Left cardiac atrium (tissue), 4 donors: ENCODE measurements at regions not wholly inside any gene's neighbourhood (a gene's known extent, or its start where the extent isn't known, plus 50 kb on each side); places are given as distances from the start of the nearest gene placed in this dataset.

Experiments used
- ATAC-seq, 2 donors: fragments of 200-7000 bp; cut with Tn5 transposase; one replicate each; pipeline ENCODE4 v1.9.1; 2020; ENCODE audit warnings: mild to moderate bottlenecking in 2 of 2, moderate library complexity in 2 of 2
- DNase-seq: peaks from one replicate; pipeline ENCODE4 v3.0.0-alpha.2; 2020
- intact Hi-C, 2 donors: fragments of 100-400 bp; cut with DNase I; formaldehyde crosslinking; loops; one replicate each; pipeline versions ENCODE4 v1.14.1 to v1.15.1; 2022 to 2023
- donor health status: DM: no; HTN: yes; CAD: no.
- donor health status: DM: no; HTN: yes; CAD: no; lungs with severe emphysema.
- donor health status: DM: yes; HTN: yes; CAD: no.
- donor health status: Dilated cardiomyopathy.

DNA sequence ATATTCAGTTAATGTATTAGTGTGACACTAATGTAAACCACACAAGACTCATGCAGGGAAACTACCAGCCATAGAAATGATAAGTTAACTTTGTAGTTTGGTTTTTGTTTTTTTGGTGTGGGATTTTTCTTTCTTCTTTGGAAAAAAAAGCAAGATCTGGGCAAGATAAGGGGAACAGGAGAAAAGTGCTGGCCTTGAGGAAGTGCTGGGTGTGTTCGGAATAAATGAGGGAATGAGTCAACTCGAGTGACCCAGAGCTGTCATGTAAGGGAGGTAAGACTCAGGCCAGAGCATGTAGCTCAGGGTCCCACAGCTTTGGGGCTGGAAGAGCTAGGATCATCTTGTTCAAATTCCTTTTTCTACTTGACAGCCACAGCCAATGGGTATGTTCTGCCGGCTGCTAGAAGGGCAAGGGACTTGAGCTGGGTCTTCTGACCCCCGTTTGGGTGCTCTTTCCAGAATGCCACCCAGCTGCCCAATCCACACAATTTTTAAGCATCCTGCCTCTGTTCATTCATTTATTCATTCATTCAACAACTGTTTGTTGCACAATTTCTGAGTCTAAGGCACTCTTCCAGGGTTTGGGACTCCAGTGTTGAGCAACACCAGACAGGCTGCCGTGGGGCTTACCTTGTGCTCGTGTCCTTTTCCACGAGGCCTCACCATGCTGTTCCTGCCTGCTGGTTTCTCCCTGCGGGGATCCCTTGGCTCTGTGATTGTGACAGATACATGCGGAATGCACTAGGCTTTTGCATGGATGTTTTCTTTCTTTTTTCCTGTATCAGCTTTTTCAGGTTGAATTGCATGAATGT lies 54.5 kb downstream of the CLDN34 start:
- intact Hi-C loops: no loop called here
- DNase-seq (no peak), ATAC-seq (peak in 1 of 2 donors; percentile 38)

DNA sequence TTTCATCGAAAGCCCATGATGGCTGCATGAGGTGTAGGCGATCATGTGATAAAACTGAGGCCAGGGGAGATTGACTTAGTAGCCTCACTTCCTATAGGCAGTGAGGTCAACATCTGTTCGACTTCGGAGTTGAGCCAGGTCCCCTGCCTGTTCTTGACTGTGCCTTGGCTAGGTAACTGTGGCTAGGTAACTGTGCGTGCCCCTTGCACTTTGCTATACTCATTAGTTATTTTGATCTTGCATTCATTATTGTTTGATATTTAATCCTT lies 55.0 kb downstream of the CLDN34 start:
- intact Hi-C loops: no loop called here
- ATAC-seq (no peak), DNase-seq (no peak)

DNA sequence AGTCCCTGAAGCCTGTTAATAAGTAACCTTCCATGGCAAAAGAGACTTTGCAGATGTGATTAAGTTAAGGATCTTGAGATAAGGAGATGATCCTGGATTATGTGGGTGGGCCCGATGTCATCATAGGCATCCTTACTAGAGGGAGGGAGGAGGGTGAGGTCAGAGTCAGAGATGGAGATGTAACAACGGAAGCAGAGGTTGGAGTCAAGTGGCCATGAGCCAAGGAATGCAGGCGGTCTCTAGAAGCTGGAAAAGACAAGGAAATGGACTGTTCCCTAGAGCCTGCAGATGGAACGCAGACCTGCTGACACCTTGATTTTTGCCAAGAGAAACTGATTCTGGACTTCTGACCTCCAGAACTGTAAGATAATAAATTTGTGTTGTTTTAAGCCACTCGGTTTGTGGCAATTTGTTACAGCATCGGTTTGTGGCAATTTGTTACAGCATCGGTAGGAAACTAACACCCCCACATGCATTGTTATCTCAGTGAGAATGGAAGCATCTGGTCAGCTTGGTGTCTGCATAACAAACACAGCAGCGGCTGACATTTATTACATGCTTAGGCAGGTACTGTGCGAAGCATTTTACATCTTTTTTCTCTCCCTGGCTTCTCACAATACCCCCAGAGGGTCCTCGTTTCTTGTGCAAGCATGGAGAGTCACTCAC lies 55.6 kb downstream of the CLDN34 start:
- peak; percentile 43 to 71 for ATAC-seq
- DNase-seq: peak; percentile 66
- intact Hi-C loops: no loop called here

DNA sequence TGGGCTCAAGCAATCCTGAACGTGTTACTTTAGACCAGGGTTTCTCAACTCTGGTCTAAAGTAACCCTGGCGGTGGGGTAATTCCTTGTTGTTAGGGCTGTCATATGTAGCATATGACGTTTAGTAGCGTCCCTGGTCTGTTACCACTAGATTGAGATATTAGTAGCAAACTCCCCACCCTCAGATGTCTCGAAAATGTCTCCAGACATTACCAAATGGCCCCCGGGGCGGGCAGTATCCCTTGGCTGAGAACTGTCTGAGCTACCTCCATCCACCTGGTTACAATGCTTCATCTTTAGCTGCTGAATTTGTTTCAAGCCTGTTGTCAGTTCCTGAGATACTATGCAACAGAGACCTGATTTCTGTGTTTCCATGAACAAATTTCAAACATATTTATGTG lies 56.7 kb downstream of the CLDN34 start:
- intact Hi-C loops: no loop called here
- no peak for DNase-seq
- ATAC-seq: no peak

DNA sequence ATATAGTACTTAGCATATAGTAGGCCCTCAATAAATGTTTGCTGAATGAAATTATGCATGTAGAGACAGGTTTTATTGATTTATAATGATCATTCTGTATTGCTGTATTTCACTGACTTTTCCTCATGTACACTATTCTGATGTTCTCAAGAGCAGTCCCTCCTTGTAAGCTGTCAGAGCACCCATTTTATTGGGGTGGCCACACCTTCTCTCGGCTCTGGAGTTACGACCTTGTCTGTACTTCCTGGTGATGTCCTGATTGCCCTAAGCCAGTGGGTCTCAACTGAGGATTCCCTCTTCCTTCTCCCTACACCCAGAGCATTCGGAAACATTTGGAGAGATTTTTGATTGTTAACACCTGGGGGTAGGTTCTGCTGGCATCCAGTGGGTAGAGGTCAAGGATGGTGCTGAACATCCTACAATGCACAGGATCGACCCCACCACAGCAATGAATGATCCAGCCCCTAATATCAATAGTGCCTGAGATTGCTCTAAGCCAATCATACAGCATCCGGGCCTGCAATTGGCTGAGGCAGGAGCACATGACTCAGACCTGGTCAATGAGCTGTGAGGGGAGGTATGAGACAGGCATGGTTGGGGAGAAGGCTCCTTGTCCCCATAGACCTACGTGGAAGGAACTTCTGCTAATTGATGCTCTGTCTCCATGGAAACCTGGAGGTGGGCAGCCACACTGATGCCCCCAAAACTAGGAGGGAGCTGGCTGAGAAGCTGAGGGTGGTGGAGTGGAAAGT lies 58.8 kb downstream of the CLDN34 start:
- ATAC-seq (no peak), DNase-seq (no peak)
- intact Hi-C loops: no loop called here

DNA sequence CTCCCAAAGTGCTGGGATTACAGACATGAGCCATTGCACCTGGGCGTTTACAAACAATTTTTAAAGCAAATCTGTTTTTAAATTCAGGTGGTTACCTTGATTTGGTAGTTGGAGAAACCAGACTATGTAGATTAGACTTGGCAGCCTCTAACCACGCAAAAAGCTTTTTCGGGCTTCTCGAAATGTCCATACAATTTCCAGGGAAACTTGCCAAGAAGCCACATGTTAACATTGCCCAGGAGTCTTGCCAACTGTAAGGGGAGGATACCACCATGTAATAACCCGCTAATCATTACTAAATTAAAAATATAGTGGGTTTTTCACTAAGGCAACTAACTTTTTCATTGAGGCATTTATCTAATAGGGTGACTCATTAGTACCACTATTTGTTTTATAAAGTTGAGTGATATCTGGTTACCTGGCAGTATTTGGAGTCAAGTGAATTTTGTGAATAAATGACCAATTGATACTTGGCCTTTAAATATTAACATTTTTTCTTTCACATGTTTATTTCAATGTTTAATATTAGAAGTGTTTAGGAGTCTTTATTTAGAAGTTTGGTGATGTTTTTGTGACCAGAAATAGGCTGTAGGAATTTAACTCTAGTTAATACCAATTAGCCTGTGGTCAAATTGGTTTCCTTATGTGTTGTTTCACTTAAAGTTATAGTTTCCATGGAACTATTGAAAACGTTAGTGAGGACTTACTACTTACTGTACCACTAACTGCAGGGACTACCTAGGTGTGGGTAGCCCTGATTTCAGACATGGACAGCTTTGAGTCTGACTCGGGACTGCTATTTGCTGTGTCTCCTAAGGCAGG lies 61.3 kb downstream of the CLDN34 start:
- DNase-seq (no peak), ATAC-seq (no peak)
- intact Hi-C loops: no loop called here

DNA sequence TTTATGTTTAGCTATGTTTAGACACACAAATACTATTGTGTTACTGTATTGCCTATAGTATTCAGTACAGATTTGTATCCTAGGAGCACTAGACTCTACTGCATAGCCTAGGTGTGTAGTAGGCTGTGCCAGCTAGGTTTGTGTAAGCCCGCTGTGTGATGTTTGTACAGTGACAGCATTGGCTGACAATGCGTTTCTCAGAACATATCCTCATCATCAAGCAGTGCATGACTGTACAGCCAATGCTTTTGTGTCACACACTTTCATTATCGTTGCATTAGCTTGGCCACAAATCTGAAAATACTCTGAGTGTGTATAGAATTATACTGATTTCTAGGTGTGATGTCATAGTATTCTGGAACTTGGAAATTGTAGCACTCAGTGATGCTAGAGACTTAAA lies 63.4 kb downstream of the CLDN34 start:
- DNase-seq (no peak), ATAC-seq (no peak)
- intact Hi-C loops: no loop called here

DNA sequence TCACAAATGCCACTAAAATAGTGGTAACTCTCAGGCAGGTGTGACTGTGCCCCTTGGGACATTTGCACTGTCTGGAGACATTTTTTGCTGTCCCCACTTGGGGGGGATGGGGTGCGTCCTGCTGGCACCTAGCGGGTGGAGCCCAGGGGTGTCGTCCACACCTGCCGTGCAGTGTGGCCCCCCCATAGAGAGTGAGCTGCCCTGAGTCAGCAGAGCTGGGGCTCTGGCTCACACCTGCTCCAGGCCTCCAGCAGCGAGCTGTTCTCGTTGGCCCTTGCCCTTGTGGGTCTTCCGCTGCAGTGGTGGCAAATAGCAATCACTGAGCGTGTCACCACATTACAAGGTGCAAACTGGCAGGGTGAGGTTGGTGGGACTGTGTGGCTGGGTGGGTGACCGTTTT lies 64.6 kb downstream of the CLDN34 start:
- intact Hi-C loops: no loop called here
- no peak for ATAC-seq

DNA sequence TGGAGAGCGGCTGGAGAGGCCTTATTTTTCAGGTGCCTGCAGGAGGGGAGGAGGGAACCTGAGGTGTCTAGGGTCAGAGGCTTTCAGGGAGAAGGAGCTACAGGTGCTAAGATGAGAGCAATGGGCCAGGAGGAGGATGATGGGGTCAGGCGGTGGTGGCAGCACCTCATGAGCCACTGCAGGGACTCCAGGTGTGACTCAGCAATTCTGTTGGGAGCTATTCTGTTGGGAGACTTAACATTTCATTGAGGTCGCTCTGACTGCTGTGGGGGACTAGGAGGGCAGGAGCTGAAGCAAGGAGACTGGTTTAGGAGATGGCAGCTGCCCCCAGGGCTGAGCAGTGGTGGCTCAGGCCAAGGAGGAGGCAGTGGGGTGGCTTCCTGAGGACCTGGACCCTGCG lies 65.0 kb downstream of the CLDN34 start:
- DNase-seq: no peak
- ATAC-seq: no peak
- intact Hi-C loops: no loop called here

More for the DNA sequence above, 64.6 kb downstream of the CLDN34 start:
- DNase-seq: no peak

DNA sequence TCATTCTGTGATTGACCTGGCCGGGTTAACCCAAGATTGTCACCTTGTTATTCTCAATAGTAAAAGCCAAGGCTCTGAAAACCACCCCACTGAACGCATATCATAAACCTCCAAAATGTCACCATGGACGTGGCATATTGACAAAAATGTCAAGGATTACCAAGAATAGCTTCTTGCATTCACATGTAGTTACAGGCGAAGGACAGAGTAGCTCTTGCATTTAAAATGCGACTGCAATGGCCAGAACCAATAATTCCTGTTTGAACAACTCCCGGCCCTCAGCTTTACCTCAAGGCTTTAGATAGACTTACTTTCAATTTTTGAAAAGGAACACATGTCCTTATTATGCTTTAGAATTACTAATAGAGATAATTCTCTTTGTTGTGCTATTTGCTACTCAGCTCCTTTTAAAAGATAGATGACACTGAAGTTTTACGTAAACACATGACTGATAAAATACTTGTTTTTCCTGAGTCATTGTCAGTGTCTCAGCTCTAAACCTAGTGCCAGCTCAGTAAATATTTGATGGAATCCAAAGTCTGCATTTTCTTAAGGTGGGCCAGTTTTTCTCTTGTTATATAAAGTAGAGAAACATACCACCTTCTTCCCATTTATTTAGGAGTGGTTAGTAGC lies 66.3 kb downstream of the CLDN34 start:
- intact Hi-C loops: no loop called here
- ATAC-seq (peak in 1 of 2 donors; percentile 15), DNase-seq (no peak)

DNA sequence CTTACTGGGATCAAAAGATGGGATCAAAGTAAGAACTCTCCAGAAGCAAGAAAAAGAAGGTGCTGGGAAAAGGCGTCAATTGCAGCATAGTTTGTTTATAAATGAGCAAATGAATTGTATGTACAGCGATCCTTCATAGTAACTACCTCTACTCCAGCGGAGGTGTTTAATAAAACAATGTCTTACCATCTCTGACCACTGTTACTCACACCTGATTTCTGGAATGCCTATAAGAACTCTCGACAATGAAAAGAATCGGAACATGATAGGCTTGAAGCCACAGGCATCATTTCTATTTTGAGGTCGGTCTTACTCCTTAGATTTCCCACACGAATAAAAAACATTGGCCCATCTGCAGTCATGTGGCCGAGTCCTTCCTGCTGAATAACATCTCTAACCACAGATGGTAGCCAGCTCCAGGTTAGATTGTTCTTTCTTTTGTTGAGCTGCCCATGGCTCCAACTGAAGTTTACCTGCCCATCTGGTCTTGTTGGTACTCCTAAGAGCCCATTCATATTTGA lies 67.6 kb downstream of the CLDN34 start:
- intact Hi-C loops: no loop called here
- ATAC-seq (no peak), DNase-seq (no peak)

DNA sequence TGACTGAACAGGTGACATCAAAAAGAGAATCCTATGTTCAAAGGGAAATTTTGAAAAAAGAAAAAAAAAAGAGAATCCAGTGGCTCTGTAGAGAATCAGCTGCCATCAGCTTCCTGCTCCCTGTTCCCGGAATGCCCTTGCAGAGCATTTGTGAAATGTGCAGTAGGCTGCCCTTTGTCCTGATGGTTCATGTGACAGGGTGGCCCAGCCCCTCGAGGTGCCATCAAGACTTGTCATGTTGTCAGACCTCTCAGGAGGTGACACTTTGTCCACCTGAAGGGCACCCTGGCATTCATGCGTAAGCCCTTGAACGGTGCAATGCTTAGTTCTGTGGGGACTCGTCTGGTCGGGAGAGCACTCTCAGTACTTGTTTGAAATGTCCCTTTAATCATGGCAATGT lies 71.4 kb downstream of the CLDN34 start:
- intact Hi-C loops: no loop called here
- no peak for DNase-seq
- ATAC-seq: no peak

DNA sequence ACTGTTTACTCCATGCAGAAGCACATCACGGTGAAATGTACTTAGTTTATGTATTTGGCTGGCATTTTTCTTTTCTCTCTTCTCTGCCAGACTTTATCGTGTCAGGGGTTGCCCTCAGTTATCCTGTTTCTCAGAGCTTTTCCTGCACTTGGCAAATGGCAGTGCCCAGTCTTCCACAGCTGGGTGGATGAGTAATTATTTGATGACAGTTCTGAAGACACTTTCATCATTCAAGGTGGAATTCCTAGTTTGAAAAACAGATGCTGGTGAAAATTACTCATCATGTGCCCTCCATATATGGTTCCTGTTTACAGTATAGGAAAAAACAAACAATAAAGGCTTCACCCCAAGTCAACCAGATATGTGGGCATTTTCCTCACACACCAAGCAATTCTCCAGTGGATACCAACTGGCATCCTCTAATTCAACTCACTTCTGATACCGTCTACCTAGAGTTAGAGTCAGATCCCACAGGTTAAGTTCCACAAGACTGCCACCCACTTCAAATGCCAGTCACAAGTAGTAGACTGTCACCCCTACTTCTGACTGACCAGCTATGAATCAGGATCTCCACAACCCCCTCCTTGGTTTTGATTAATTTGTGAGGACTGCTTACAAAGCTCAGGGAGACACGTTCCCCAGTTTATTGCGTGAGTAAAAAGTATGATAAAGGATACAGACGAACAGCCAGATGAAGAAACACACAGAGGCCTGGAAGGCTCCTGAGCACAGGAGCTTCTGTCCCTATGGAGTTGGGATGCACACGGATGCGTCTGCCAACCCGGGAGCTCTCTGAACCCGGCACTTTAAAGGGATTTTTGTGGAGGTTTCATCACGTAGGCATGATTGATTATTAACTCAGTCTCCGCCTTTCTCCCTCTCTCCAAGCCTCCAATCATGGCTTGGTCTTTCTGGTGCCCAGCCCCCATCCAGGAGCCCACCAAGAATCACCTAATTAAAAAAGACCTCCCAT lies 72.9 kb downstream of the CLDN34 start:
- peak in 1 of 2 donors; percentile 75 for ATAC-seq
- DNase-seq: no peak
- intact Hi-C loops: no loop called here

DNA sequence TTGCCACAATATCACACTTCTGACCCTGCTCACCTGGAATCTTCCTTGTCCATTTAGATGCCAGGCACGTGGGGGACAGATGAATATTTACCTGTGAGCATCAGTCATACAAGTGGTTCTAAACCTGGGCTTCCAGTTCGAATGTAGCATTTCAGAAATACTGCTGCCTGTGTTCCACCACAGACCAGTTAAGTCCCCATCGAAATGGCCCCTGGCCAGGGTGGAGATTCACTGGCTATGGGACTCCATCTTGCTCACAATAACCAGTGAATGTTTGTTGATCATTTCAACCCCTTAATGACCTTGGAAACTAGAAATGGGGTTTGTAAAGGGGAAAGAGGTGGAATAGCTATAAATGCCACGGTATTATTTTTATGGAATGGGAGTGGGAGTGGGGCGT lies 73.8 kb downstream of the CLDN34 start:
- intact Hi-C loops: no loop called here
- ATAC-seq (no peak), DNase-seq (no peak)

DNA sequence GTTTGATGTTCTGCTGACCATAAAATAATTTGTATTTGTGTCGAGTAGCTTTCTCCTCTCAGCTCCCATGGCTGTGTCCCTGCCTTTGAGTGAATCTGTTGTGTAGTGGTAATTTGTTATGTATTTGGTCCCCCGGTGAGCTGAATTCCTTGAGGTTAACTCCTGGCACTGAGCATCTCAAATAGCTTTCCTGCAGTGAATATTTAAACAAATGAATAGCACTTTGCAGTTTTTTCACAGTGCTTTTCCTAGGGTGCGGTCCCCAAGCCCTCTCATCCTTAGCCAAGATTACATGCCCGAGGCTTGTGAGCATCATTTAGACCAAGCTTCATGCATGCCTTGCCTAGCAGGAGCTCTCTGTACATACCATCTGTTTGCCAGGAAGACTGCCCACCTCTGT lies 74.2 kb downstream of the CLDN34 start:
- DNase-seq (no peak), ATAC-seq (no peak)
- intact Hi-C loops: no loop called here

DNA sequence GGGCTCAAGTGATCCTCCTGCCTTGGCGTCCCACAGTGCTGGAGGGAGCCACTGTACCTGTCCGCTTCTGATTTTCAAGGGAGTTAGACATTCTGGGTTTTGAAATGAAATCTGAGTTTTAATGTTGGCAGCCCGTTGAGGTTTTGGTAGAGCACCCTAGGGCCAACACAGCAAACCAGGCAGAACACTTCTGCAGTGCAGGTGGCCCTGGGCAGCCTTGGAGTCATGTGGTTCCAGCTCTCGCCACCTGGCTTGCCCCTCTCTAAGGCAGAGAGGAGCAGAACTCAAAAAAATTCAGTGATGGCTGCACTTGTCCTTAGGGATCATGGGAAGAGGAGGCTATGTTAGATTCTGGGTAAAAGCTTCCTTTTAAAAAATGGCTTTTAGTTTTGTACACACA lies 74.9 kb downstream of the CLDN34 start:
- intact Hi-C loops: no loop called here
- no peak for ATAC-seq
- DNase-seq: no peak

DNA sequence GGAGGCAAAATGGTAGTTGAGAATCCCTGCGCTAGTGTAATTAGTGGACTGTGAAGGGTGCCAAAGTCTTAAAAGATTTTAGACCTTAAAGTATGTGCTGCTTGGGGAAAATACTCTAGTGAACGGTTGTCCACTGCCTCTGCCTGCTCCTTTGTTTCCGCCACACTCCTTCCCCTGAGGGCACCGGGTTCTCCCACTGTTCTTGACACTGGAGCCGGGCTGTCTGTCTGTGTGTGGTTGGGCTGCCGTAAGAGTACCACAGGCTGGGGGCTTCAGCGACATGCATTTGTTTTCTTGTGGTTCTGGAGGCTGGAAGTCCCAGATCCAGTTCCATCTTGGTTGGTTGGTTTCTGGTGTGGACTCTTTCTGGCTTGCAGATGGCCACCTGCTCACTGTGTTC lies 76.2 kb downstream of the CLDN34 start:
- ATAC-seq (no peak), DNase-seq (no peak)
- intact Hi-C loops: no loop called here

DNA sequence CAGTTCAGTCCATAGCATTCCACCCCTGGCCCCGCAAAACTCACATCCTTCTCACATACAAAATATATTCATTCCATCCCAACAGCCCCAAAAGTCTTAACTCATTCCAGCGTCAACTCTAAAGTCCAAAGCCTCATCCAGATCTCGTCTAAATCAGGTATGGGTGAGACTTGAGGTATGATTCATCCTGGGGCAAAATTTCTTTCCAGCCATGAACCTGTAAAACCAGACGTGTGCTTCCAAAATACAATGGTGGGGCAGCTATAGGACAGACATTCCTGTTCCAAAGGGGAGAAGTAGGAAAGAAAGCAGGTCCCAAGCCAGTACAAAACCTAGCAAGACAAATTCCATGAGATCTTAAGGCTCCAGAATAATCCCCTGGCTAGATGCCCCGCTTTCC lies 76.9 kb downstream of the CLDN34 start:
- no peak for DNase-seq
- no peak for ATAC-seq
- intact Hi-C loops: no loop called here
